D721Med (cell line): ENCODE measurements at regions not wholly inside any gene's neighbourhood (a gene's known extent, or its start where the extent isn't known, plus 50 kb on each side); places are given as distances from the start of the nearest gene placed in this dataset.
"Not testable (repeated sequence)": the region's sequence is repeated elsewhere in the genome, so short reads cannot be mapped to it uniquely, and the experiment has no call there.

Source experiments
- DNase-seq: peaks from one replicate; pipeline ENCODE4 v3.0.0; 2011; ENCODE audit warnings: low spot score; ENCODE audit not compliant: insufficient read length
- FAIRE-seq: peaks from 2 replicates; lab custom pipeline; 2011; peaks lifted over from hg19 to GRCh38; lab: Jason Lieb, UNC
- CTCF ChIP-seq: IDR thresholded peaks from 2 replicates; pipeline ENCODE4 v1.5.1; 2012; ENCODE audit warnings: mild to moderate bottlenecking, control low read depth; ENCODE audit not compliant: insufficient read depth; ENCODE audit errors: missing control alignments

GRCh38 chr16:85284141-85284817 lies 172.0 kb upstream of the CIBAR2 start:
- FAIRE-seq, result no peak
- DNase-seq, result peak; percentile 50
- TF ChIP-seq CTCF, result no peak

- DNase-seq, result no peak
- FAIRE-seq, result no peak
- no peak for TF ChIP-seq CTCF
Measured at GRCh38 chr16:85285681-85286065, 173.4 kb upstream of the CIBAR2 start.

GRCh38 chr16:85286066-85286831 lies 174.0 kb upstream of the CIBAR2 start:
- FAIRE-seq, result no peak
- no peak for TF ChIP-seq CTCF

GRCh38 chr16:85286951-85287814 lies 174.9 kb upstream of the CIBAR2 start:
- DNase-seq, result peak; percentile 50

More at GRCh38 chr16:85286066-85286831, 174.0 kb upstream of the CIBAR2 start:
- DNase-seq, result no peak

GRCh38 chr16:85287815-85288109 lies 175.5 kb upstream of the CIBAR2 start:
- not testable (repeated sequence) for DNase-seq, FAIRE-seq

More at GRCh38 chr16:85286951-85287814, 174.9 kb upstream of the CIBAR2 start:
- no peak for FAIRE-seq
- no peak for TF ChIP-seq CTCF

GRCh38 chr16:85288341-85288868 lies 176.1 kb upstream of the CIBAR2 start:
- DNase-seq, result no peak
- no peak for FAIRE-seq
- no peak for TF ChIP-seq CTCF

GRCh38 chr16:85288869-85289660 lies 176.8 kb upstream of the CIBAR2 start:
- DNase-seq (no peak), FAIRE-seq (no peak)
- TF ChIP-seq CTCF, result no peak
